ENCODE measurements at regions not wholly inside any gene's neighbourhood (a gene's known extent, or its start where the extent isn't known, plus 50 kb on each side); places are given as distances from the start of the nearest gene placed in this dataset.
"Not testable (repeated sequence)": the region's sequence is repeated elsewhere in the genome, so short reads cannot be mapped to it uniquely, and the experiment has no call there.

DNA sequence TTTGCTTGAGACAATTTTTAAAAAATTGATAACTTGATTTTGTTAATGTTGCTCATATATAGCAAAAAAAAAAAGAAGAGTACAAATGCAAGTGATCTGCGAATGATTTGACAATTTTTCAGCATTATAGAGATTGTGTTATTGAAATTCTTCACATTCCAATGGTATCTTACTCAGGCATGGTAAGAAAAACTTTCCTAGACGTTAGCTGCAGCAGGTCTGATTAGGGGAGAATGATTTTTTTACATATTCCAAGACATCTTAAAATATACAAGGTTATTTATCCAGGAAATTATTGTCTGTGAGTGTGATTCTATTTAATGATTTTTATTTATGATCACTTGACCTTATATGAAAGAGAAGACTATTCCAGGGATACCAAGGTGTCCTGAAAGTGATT lies 361.9 kb downstream of the MAT2B start:
- no peaks in the 10 kb centered on the region for H3K4me1 ChIP-seq (replicated peaks in 1 of 2)
- H3K9me3 ChIP-seq (replicated peaks in 1 of 3): no peaks in the 10 kb centered on the region
- TF ChIP-seq, protein P1, sequence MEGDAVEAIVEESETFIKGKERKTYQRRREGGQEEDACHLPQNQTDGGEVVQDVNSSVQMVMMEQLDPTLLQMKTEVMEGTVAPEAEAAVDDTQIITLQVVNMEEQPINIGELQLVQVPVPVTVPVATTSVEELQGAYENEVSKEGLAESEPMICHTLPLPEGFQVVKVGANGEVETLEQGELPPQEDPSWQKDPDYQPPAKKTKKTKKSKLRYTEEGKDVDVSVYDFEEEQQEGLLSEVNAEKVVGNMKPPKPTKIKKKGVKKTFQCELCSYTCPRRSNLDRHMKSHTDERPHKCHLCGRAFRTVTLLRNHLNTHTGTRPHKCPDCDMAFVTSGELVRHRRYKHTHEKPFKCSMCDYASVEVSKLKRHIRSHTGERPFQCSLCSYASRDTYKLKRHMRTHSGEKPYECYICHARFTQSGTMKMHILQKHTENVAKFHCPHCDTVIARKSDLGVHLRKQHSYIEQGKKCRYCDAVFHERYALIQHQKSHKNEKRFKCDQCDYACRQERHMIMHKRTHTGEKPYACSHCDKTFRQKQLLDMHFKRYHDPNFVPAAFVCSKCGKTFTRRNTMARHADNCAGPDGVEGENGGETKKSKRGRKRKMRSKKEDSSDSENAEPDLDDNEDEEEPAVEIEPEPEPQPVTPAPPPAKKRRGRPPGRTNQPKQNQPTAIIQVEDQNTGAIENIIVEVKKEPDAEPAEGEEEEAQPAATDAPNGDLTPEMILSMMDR (IDR thresholded peaks at IDR 0.05): no peak
- TF ChIP-seq POLR2A (IDR thresholded peaks at IDR 0.05): no peak
- no peak for DNase-seq
- WGBS, 4 donors: 24 to 42% (median 33%) methylated on average over 2 of the region's 2 CpGs
- intact Hi-C loops (cut with DNase I): no loop called here
- no peaks in the 10 kb centered on the region for H3K27me3 ChIP-seq
- no peak overlapping the region for H3K27ac ChIP-seq
- no peaks in the 10 kb centered on the region for H3K36me3 ChIP-seq (replicated peaks in 1 of 2)
- H3K4me3 ChIP-seq: no peak overlapping the region

- H3K27ac ChIP-seq: no peak overlapping the region
- no peaks in the 10 kb centered on the region for H3K4me1 ChIP-seq (replicated peaks in 1 of 2)
- TF ChIP-seq POLR2A (IDR thresholded peaks at IDR 0.05): no peak
- TF ChIP-seq, protein P1 (IDR thresholded peaks at IDR 0.05): no peak
- no peak overlapping the region for H3K4me3 ChIP-seq
- H3K9me3 ChIP-seq (replicated peaks in 1 of 3): no peaks in the 10 kb centered on the region
- DNase-seq: no peak
- intact Hi-C loops (cut with DNase I): no loop called here
- H3K36me3 ChIP-seq (replicated peaks in 1 of 2): no peaks in the 10 kb centered on the region
- no peaks in the 10 kb centered on the region for H3K27me3 ChIP-seq
- 35 to 53% (median 43%) methylated on average over 3 of the region's 3 CpGs for WGBS, 4 donors
Measured at GRCh38 chr5:163867738-163868137, 362.3 kb downstream of the MAT2B start.

DNA sequence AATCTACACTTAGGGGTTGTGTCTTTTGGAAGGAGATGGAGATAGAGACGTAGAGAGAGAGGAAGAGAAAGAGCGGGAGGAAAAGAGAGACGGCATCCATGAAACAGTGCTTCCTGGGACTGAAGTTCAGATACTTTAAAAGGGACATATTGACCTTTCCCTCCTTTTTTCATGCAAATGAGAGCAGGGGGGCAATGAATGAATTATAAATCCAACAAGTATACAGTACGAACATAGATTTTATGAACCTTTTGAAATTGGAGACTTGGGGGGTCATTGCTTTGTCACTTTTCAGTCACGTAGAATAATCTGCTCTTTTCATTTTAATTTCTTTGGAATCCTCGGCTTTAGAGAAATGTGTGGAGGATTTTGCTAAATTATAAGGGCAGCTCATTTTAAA lies 364.2 kb downstream of the MAT2B start:
- Histone ChIP-seq H3K27me3 (no peaks in the 10 kb centered on the region), H3K9me3 (replicated peaks in 1 of 3) (no peaks in the 10 kb centered on the region), H3K27ac (no peak overlapping the region), H3K36me3 (replicated peaks in 1 of 2) (no peaks in the 10 kb centered on the region), H3K4me3 (no peak overlapping the region), H3K4me1 (replicated peaks in 1 of 2) (no peaks in the 10 kb centered on the region)
- DNase-seq: no peak
- intact Hi-C loops (cut with DNase I): no loop called here
- WGBS, 4 donors: 59 to 74% (median 70%) methylated on average over 6 of the region's 6 CpGs
- TF ChIP-seq, protein P1 (IDR thresholded peaks at IDR 0.05): no peak
- no peak for TF ChIP-seq POLR2A (IDR thresholded peaks at IDR 0.05)

DNA sequence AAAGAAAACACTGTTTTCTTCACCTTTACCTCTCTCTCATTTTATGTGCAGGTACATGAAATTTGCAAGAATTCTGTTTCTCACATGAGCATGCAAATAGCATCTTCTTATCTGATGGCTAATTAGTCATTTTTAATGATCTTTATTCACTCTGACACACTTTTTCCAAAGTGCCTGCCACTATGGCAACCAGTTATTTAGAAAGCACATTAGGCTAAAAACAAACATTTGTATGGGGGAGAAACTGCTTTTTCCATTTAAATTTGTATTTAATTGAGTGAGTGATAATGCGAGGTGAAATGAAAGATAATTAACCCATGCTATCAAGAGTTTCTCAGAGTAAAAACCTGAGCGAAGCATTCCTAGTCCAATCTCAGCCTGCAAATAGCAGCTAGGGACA lies 365.0 kb downstream of the MAT2B start:
- WGBS, 4 donors: 62 to 75% (median 71%) methylated on average over 2 of the region's 2 CpGs
- no peaks in the 10 kb centered on the region for H3K27me3 ChIP-seq
- no peaks in the 10 kb centered on the region for H3K4me1 ChIP-seq (replicated peaks in 1 of 2)
- intact Hi-C loops (cut with DNase I): no loop called here
- no peak overlapping the region for H3K4me3 ChIP-seq
- no peak overlapping the region for H3K27ac ChIP-seq
- no peaks in the 10 kb centered on the region for H3K36me3 ChIP-seq (replicated peaks in 1 of 2)
- no peaks in the 10 kb centered on the region for H3K9me3 ChIP-seq (replicated peaks in 1 of 3)
- DNase-seq: no peak
- TF ChIP-seq POLR2A (IDR thresholded peaks at IDR 0.05): no peak

GRCh38 chr5:163874431-163874830 lies 369.0 kb downstream of the MAT2B start:
- DNase-seq: no peak
- H3K4me1 ChIP-seq (replicated peaks in 1 of 2): no peaks in the 10 kb centered on the region
- no peaks in the 10 kb centered on the region for H3K27me3 ChIP-seq
- intact Hi-C loops (cut with DNase I): no loop called here
- no peak overlapping the region for H3K4me3 ChIP-seq
- TF ChIP-seq POLR2A (IDR thresholded peaks at IDR 0.05): no peak
- TF ChIP-seq, protein P1 (IDR thresholded peaks at IDR 0.05): no peak
- H3K27ac ChIP-seq: no peak overlapping the region
- no peaks in the 10 kb centered on the region for H3K9me3 ChIP-seq (replicated peaks in 1 of 3)
- no peaks in the 10 kb centered on the region for H3K36me3 ChIP-seq (replicated peaks in 1 of 2)

- H3K4me3 ChIP-seq; H3K27me3 ChIP-seq; H3K4me1 ChIP-seq (replicated peaks in 1 of 2); intact Hi-C loops (cut with DNase I); H3K36me3 ChIP-seq (replicated peaks in 1 of 2); DNase-seq; H3K27ac ChIP-seq; H3K9me3 ChIP-seq (replicated peaks in 1 of 3): not testable (repeated sequence)
- 87 to 91% (median 91%) methylated on average over 3 of the region's 3 CpGs for WGBS, 4 donors
Measured at GRCh38 chr5:163874912-163875311, 369.5 kb downstream of the MAT2B start.
